H9 (cell line): ENCODE measurements at regions not wholly inside any gene's neighbourhood (a gene's known extent, or its start where the extent isn't known, plus 50 kb on each side); places are given as distances from the start of the nearest gene placed in this dataset.
"Not testable (repeated sequence)": the region's sequence is repeated elsewhere in the genome, so short reads cannot be mapped to it uniquely, and the experiment has no call there.

Experiments used
- DNase-seq: peaks from one replicate; pipeline ENCODE4 v3.0.0-alpha.2; 2017
- H2AFZ ChIP-seq: one replicate; pipeline ENCODE4 v1.6.1; 2013; ENCODE audit warnings: mild to moderate bottlenecking, low read length, control low read depth, moderate library complexity
- H2AK5ac ChIP-seq: 2 replicates; pipeline ENCODE4 v1.6.1; 2013; ENCODE audit warnings: low read length, control low read depth, mixed read lengths; ENCODE audit not compliant: insufficient read length
- H2BK120ac ChIP-seq: one replicate; pipeline ENCODE4 v1.6.1; 2013; ENCODE audit warnings: low read depth, mild to moderate bottlenecking, low read length, control low read depth, inconsistent platforms; ENCODE audit not compliant: poor library complexity, severe bottlenecking
- H2BK12ac ChIP-seq: 2 replicates; pipeline ENCODE4 v1.6.1; 2013; ENCODE audit warnings: low read length, control low read depth, mixed read lengths, low read depth; ENCODE audit not compliant: insufficient read length
- H2BK15ac ChIP-seq: 2 replicates; pipeline ENCODE4 v1.6.1; 2013; ENCODE audit warnings: low read depth, low read length, control low read depth
- H2BK20ac ChIP-seq: one replicate; pipeline ENCODE4 v1.6.1; 2013; ENCODE audit warnings: low read depth, mild to moderate bottlenecking, low read length, control low read depth, inconsistent platforms; ENCODE audit not compliant: poor library complexity, severe bottlenecking
- H2BK5ac ChIP-seq: 2 replicates; pipeline ENCODE4 v1.6.1; 2013; ENCODE audit warnings: low read length, control low read depth, mixed read lengths; ENCODE audit not compliant: insufficient read length
- H3K14ac ChIP-seq: 2 replicates; pipeline ENCODE4 v1.6.1; 2013; ENCODE audit warnings: low read length, control low read depth; ENCODE audit not compliant: insufficient read depth
- H3K18ac ChIP-seq: 2 replicates; pipeline ENCODE4 v1.6.1; 2013; ENCODE audit warnings: low read depth, mild to moderate bottlenecking, mixed read lengths, low read length, control low read depth; ENCODE audit not compliant: insufficient read length
- H3K23ac ChIP-seq: 2 replicates; pipeline ENCODE4 v1.6.1; 2013; ENCODE audit warnings: low read length, control low read depth, mixed read lengths, low read depth; ENCODE audit not compliant: insufficient read length
- H3K23me2 ChIP-seq: 2 replicates; pipeline ENCODE4 v1.6.1; 2013; ENCODE audit warnings: low read depth, mild to moderate bottlenecking, mixed read lengths, low read length, control low read depth; ENCODE audit not compliant: insufficient read length, poor library complexity, severe bottlenecking
- H3K27ac ChIP-seq: 2 replicates; pipeline ENCODE4 v1.5.1; 2013; ENCODE audit warnings: low read length, control low read depth, mixed read lengths, low read depth; ENCODE audit not compliant: insufficient read length
- H3K27me3 ChIP-seq: 2 replicates; pipeline ENCODE4 v1.6.1; 2013; ENCODE audit warnings: low read length, control low read depth, inconsistent platforms; ENCODE audit not compliant: insufficient read depth
- H3K4ac ChIP-seq: 2 replicates; pipeline ENCODE4 v1.6.1; 2013; ENCODE audit warnings: low read depth, mild to moderate bottlenecking, control low read depth, inconsistent platforms, low read length, moderate library complexity
- H3K4me1 ChIP-seq: 2 replicates; pipeline ENCODE4 v1.6.1; 2013; ENCODE audit warnings: low read length, control low read depth, inconsistent platforms; ENCODE audit not compliant: insufficient read depth
- H3K4me2 ChIP-seq: 2 replicates; pipeline ENCODE4 v1.6.1; 2013; ENCODE audit warnings: low read length, control low read depth, mixed read lengths; ENCODE audit not compliant: insufficient read length, insufficient read depth
- H3K56ac ChIP-seq: 2 replicates; pipeline ENCODE4 v1.6.1; 2013; ENCODE audit warnings: low read depth, mild to moderate bottlenecking, mixed read lengths, low read length, control low read depth; ENCODE audit not compliant: insufficient read length
- H3K79me1 ChIP-seq: 2 replicates; pipeline ENCODE4 v1.6.1; 2013; ENCODE audit warnings: low read depth, mild to moderate bottlenecking, moderate library complexity, low read length, control low read depth, inconsistent platforms; ENCODE audit not compliant: insufficient read depth, poor library complexity, severe bottlenecking
- H3K79me2 ChIP-seq: 2 replicates; pipeline ENCODE4 v1.6.1; 2013; ENCODE audit warnings: low read length, control low read depth, inconsistent platforms; ENCODE audit not compliant: insufficient read depth
- H3K9ac ChIP-seq: 2 replicates; pipeline ENCODE4 v1.6.1; 2013; ENCODE audit warnings: low read length, control low read depth, mixed read lengths; ENCODE audit not compliant: insufficient read length; ENCODE audit errors: extremely low read depth
- H3K9me3 ChIP-seq: one replicate; pipeline ENCODE4 v1.6.1; 2013; ENCODE audit warnings: low read depth, low read length, inconsistent platforms; ENCODE audit not compliant: control insufficient read depth
- H3T11ph ChIP-seq: one replicate; pipeline ENCODE4 v1.6.1; 2013; ENCODE audit warnings: mild to moderate bottlenecking, low read length, control low read depth, inconsistent platforms
- H4K20me1 ChIP-seq: one replicate; pipeline ENCODE4 v1.6.1; 2013; ENCODE audit not compliant: control insufficient read depth, insufficient read length, insufficient read depth
- H4K5ac ChIP-seq: 2 replicates; pipeline ENCODE4 v1.6.1; 2013; ENCODE audit warnings: low read depth, mild to moderate bottlenecking, mixed read lengths, low read length, control low read depth; ENCODE audit not compliant: insufficient read length
- H4K8ac ChIP-seq: replicated peaks from 2 replicates; pipeline ENCODE4 v1.6.1; 2013; ENCODE audit warnings: low read length, control low read depth, mixed read lengths, low read depth; ENCODE audit not compliant: insufficient read length
- H4K91ac ChIP-seq: 2 replicates; pipeline ENCODE4 v1.6.1; 2013; ENCODE audit warnings: low read depth, mild to moderate bottlenecking, moderate library complexity, mixed read lengths, low read length, control low read depth; ENCODE audit not compliant: insufficient read length
- H3K27ac Mint-ChIP-seq, 3 experiments: 2 replicates in 2 of 3; 3 replicates in 1 of 3; pipeline ENCODE4 v1.8.0; 2020 to 2021; ENCODE audit warnings: mixed read lengths in 3 of 3, mild to moderate bottlenecking in 1 of 3, moderate library complexity in 1 of 3
- H3K27me3 Mint-ChIP-seq: 2 replicates; pipeline ENCODE4 v1.8.0; 2021; ENCODE audit warnings: low read depth, mild to moderate bottlenecking, moderate library complexity, mixed read lengths
- H3K36me3 Mint-ChIP-seq, 3 experiments: 2 replicates in 2 of 3; 3 replicates in 1 of 3; pipeline ENCODE4 v1.8.0; 2020 to 2021; ENCODE audit warnings: low read depth in 3 of 3, mixed read lengths in 3 of 3; ENCODE audit not compliant: insufficient read depth in 1 of 3
- H3K4me1 Mint-ChIP-seq, 2 experiments: 2 replicates each; pipeline ENCODE4 v1.8.0; 2020; ENCODE audit warnings: mixed read lengths in 2 of 2
- H3K4me3 Mint-ChIP-seq, 2 experiments: 2 replicates in 1 of 2; 3 replicates in 1 of 2; pipeline ENCODE4 v1.8.0; 2020 to 2021; ENCODE audit warnings: mild to moderate bottlenecking in 2 of 2, mixed read lengths in 2 of 2, moderate library complexity in 1 of 2
- H3K9me3 Mint-ChIP-seq, 2 experiments: 2 replicates in 1 of 2; 3 replicates in 1 of 2; pipeline ENCODE4 v1.8.0; 2020; ENCODE audit warnings: mild to moderate bottlenecking in 2 of 2, mixed read lengths in 2 of 2, moderate library complexity in 1 of 2
- WGBS: extraction: QIAGEN DNeasy Blood & Tissue Kit; methylation state at CpG from one replicate; pipeline ENCODE4 v1.1.7; 2013; ENCODE audit warnings: missing lambda C conversion rate, low lambda C conversion rate, mixed read lengths; ENCODE audit not compliant: insufficient read length; ENCODE audit errors: extremely low coverage; 5-methylcytosine and 5-hydroxymethylcytosine counted together

DNA sequence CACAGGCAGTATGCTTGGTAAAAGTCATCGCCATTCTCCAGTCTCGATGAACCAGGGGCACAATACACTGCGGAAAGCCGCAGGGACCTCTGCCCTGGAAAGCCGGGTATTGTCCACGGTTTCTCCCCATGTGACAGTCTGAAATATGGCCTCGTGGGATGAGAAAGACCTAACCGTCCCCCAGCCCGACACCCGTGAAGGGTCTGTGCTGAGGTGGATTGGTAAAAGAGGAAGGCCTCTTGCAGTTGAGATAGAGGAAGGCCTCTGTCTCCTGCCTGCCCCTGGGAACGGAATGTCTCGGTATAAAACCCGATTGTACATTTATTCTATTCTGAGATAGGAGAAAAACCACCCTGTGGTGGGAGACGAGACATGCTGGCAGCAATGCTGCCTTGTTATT is 149.1 kb downstream of the TMEM121 start:
- not testable (repeated sequence) for H3K23ac ChIP-seq, H2BK5ac ChIP-seq, H3K4me1 Mint-ChIP-seq, H3K4me3 Mint-ChIP-seq, H3K18ac ChIP-seq, H3T11ph ChIP-seq, DNase-seq, H4K8ac ChIP-seq, H2BK120ac ChIP-seq, H3K27ac ChIP-seq, H2BK20ac ChIP-seq, H3K27me3 Mint-ChIP-seq, H4K20me1 ChIP-seq, H3K56ac ChIP-seq, H3K4me1 ChIP-seq, H3K79me1 ChIP-seq, H3K36me3 Mint-ChIP-seq, H4K91ac ChIP-seq, H2BK15ac ChIP-seq, H3K27me3 ChIP-seq, H2AK5ac ChIP-seq, H2BK12ac ChIP-seq, H3K27ac Mint-ChIP-seq, H3K9ac ChIP-seq, H3K4ac ChIP-seq, H3K4me2 ChIP-seq, H3K23me2 ChIP-seq, H2AFZ ChIP-seq, H4K5ac ChIP-seq, H3K14ac ChIP-seq, H3K79me2 ChIP-seq
- WGBS, result no CpG with 5 or more reads among the region's 14 CpGs
- peaks cover 12% of the 10 kb centered on the region for H3K9me3 ChIP-seq
- H3K9me3 Mint-ChIP-seq, result peaks cover 50 to 53% of the 10 kb centered on the region in 2 experiments

DNA sequence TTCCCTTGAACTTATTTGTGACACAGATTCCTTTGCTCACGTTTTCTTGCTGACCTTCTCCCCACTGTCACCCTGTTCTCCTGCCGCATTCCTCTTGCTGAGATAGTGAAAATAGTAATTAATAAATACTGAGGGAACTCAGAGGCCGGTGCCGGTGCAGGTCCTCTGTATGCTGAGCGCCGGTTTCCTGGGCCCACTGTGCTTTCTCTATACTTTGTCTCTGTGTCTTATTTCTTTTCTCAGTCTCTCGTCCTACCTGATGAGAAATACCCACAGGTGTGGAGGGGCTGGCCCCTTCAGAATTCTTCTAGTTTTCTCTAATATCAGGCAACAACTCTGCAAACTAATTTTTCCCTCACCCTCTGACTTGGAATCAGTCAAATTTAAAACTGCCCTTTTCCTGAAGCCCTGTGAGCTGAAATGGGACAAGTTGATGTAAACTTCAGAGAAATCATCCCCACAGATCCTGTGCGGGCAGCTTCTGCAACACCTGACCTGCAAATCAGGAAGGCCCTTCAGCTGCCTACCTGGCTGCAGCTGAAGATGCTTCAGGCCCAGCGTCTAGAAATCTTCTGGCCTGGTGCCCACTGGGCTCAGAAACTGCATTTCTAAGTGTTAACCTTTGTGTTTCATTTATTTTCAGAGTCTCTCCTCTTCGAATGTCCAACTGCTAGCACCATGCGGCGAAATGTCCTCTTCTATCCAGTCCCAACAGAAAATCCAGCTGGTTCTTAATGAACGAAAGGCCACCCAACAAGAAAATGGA is 149.7 kb downstream of the TMEM121 start:
- not testable (repeated sequence) for H3K9ac ChIP-seq, H3K23ac ChIP-seq
- H3K9me3 Mint-ChIP-seq, result peaks cover 47 to 48% of the 10 kb centered on the region in 2 experiments

More for the DNA sequence above, 149.7 kb downstream of the TMEM121 start:
- not testable (repeated sequence) for H3K4ac ChIP-seq, H2BK12ac ChIP-seq, H3K18ac ChIP-seq, H3K79me2 ChIP-seq, H3K4me2 ChIP-seq, H2BK20ac ChIP-seq, H3K36me3 Mint-ChIP-seq, H3K4me3 Mint-ChIP-seq, H4K91ac ChIP-seq, H4K8ac ChIP-seq, H3K27ac ChIP-seq, H3K27ac Mint-ChIP-seq, H2BK120ac ChIP-seq, H4K20me1 ChIP-seq, H3K27me3 ChIP-seq, H2BK15ac ChIP-seq, H3K56ac ChIP-seq, H2AK5ac ChIP-seq, H3K23me2 ChIP-seq, DNase-seq, H3K79me1 ChIP-seq, H3K14ac ChIP-seq, H2BK5ac ChIP-seq, H3K4me1 Mint-ChIP-seq, H2AFZ ChIP-seq, H3K4me1 ChIP-seq, H3T11ph ChIP-seq, H4K5ac ChIP-seq, H3K27me3 Mint-ChIP-seq
- H3K9me3 ChIP-seq, result peaks cover 12% of the 10 kb centered on the region
- WGBS, result no CpG with 5 or more reads among the region's 13 CpGs
